ENCODE measurements at regions not wholly inside any gene's neighbourhood (a gene's known extent, or its start where the extent isn't known, plus 50 kb on each side); places are given as distances from the start of the nearest gene placed in this dataset.

- Histone ChIP-seq H4K20me1 (ENCODE audit: control insufficient read depth, extremely low read depth, insufficient read depth, low read length) (no peaks in the 10 kb centered on the region), H3K9ac (ENCODE audit: control insufficient read depth, extremely low read depth, insufficient read depth, low read length) (no peak overlapping the region), H3K27me3 (ENCODE audit: control insufficient read depth, extremely low read depth, insufficient read depth, low read length) (no peaks in the 10 kb centered on the region), H3K36me3 (ENCODE audit: control insufficient read depth in 2 of 2, extremely low read depth in 1 of 2, insufficient read depth in 2 of 2, low read length in 2 of 2) (no peaks in the 10 kb centered on the region), H3K4me2 (ENCODE audit: control insufficient read depth, extremely low read depth, insufficient read depth, low read depth, low read length) (no peak overlapping the region), H3K9me1 (ENCODE audit: control insufficient read depth, extremely low read depth, insufficient read depth, low read length) (no peaks in the 10 kb centered on the region), H2AFZ (ENCODE audit: control insufficient read depth, low read length) (peak overlapping the region; percentile 30), H3K79me2 (ENCODE audit: control insufficient read depth, insufficient read depth, low read length) (no peaks in the 10 kb centered on the region), H3K4me1 (ENCODE audit: control insufficient read depth, extremely low read depth, insufficient read depth, low read length) (peaks cover 47% of the 10 kb centered on the region), H3K4me3 (ENCODE audit: control insufficient read depth in 2 of 3, extremely low read depth in 1 of 3, insufficient read depth in 2 of 3, low read depth in 1 of 3, low read length in 3 of 3) (no peak overlapping the region), H3K27ac (ENCODE audit: control insufficient read depth, insufficient read depth, low read length) (peak overlapping the region; percentile 8), H3K9me3 (ENCODE audit: control insufficient read depth, low read depth, low read length) (no peaks in the 10 kb centered on the region)
- no peak for FAIRE-seq
- DNase-seq (ENCODE audit: low read depth, low spot score): no peak
- dilution Hi-C loops (cut with MboI; ENCODE audit: extremely low pct_ligation_motif_present, low sequenced_read_pairs): no loop called here
- TF ChIP-seq, protein P1, sequence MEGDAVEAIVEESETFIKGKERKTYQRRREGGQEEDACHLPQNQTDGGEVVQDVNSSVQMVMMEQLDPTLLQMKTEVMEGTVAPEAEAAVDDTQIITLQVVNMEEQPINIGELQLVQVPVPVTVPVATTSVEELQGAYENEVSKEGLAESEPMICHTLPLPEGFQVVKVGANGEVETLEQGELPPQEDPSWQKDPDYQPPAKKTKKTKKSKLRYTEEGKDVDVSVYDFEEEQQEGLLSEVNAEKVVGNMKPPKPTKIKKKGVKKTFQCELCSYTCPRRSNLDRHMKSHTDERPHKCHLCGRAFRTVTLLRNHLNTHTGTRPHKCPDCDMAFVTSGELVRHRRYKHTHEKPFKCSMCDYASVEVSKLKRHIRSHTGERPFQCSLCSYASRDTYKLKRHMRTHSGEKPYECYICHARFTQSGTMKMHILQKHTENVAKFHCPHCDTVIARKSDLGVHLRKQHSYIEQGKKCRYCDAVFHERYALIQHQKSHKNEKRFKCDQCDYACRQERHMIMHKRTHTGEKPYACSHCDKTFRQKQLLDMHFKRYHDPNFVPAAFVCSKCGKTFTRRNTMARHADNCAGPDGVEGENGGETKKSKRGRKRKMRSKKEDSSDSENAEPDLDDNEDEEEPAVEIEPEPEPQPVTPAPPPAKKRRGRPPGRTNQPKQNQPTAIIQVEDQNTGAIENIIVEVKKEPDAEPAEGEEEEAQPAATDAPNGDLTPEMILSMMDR (optimal IDR thresholded peaks at IDR 0.05 in 1 of 3, IDR thresholded peaks at IDR 0.05 in 1 of 3, conservative IDR thresholded peaks at IDR 0.05 in 1 of 3; ENCODE audit: extremely low read depth in 1 of 3, insufficient read depth in 2 of 3, low read length in 3 of 3): no peak
- TF ChIP-seq EZH2 (IDR thresholded peaks at IDR 0.05; ENCODE audit: low read length): no peak
Measured at GRCh38 chrX:46262304-46262703, 282.9 kb downstream of the ZNF674 start.

DNA sequence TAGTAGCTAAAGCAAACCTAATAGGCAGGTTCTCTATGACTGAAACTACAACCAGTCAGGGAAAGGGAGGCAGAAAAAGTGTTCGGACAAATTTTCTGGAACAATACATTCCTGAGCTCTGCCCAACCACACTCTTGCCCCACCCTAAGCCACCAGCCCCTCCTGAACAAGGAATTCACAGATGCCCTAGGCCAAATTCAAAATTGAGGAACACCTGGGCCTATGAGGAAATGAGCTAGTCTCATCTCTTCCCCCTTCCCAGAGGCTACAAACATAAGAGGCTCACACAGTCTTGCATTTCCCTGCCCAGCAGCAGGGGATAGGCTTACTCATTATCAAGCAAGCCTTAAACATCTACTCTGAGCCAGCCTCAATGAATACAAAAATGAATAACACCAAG lies 284.7 kb downstream of the ZNF674 start:
- Histone ChIP-seq H3K4me2 (ENCODE audit: control insufficient read depth, extremely low read depth, insufficient read depth, low read depth, low read length) (peak overlapping the region; percentile 43), H3K36me3 (ENCODE audit: control insufficient read depth in 2 of 2, extremely low read depth in 1 of 2, insufficient read depth in 2 of 2, low read length in 2 of 2) (no peaks in the 10 kb centered on the region), H3K4me1 (ENCODE audit: control insufficient read depth, extremely low read depth, insufficient read depth, low read length) (peaks cover 62% of the 10 kb centered on the region), H3K9me1 (ENCODE audit: control insufficient read depth, extremely low read depth, insufficient read depth, low read length) (no peaks in the 10 kb centered on the region), H2AFZ (ENCODE audit: control insufficient read depth, low read length) (no peak overlapping the region), H3K4me3 (ENCODE audit: control insufficient read depth in 2 of 3, extremely low read depth in 1 of 3, insufficient read depth in 2 of 3, low read depth in 1 of 3, low read length in 3 of 3) (no peak overlapping the region), H3K27me3 (ENCODE audit: control insufficient read depth, extremely low read depth, insufficient read depth, low read length) (no peaks in the 10 kb centered on the region), H3K9me3 (ENCODE audit: control insufficient read depth, low read depth, low read length) (no peaks in the 10 kb centered on the region), H3K27ac (ENCODE audit: control insufficient read depth, insufficient read depth, low read length) (peak overlapping the region; percentile 82), H3K9ac (ENCODE audit: control insufficient read depth, extremely low read depth, insufficient read depth, low read length) (peak overlapping the region; percentile 60), H3K79me2 (ENCODE audit: control insufficient read depth, insufficient read depth, low read length) (no peaks in the 10 kb centered on the region), H4K20me1 (ENCODE audit: control insufficient read depth, extremely low read depth, insufficient read depth, low read length) (no peaks in the 10 kb centered on the region)
- dilution Hi-C loops (cut with MboI; ENCODE audit: extremely low pct_ligation_motif_present, low sequenced_read_pairs): no loop called here
- DNase-seq (ENCODE audit: low read depth, low spot score): peak; percentile 96
- TF ChIP-seq EZH2 (IDR thresholded peaks at IDR 0.05; ENCODE audit: low read length): no peak
- TF ChIP-seq, protein P1 (optimal IDR thresholded peaks at IDR 0.05 in 1 of 3, IDR thresholded peaks at IDR 0.05 in 1 of 3, conservative IDR thresholded peaks at IDR 0.05 in 1 of 3; ENCODE audit: extremely low read depth in 1 of 3, insufficient read depth in 2 of 3, low read length in 3 of 3): no peak
- peak; percentile 92 for FAIRE-seq
